Esophagus muscularis mucosa (tissue), 4 donors: ENCODE measurements at regions not wholly inside any gene's neighbourhood (a gene's known extent, or its start where the extent isn't known, plus 50 kb on each side); places are given as distances from the start of the nearest gene placed in this dataset.

Source experiments
- DNase-seq: peaks from one replicate; pipeline ENCODE4 v3.0.0-alpha.2; 2017; ENCODE audit errors: extremely low spot score
- H3K27ac ChIP-seq, 4 donors: fragments of 200-600 bp; sonication (generic); replicated peaks in 1 of 4; 1 replicate in 3 of 4; 2 replicates in 1 of 4; pipeline ENCODE4 v1.5.1; 2016 to 2019; ENCODE audit warnings: mild to moderate bottlenecking in 1 of 4
- H3K27me3 ChIP-seq, 4 donors: fragments of 200-600 bp; sonication (generic); one replicate each; pipeline versions ENCODE4 v1.5.1 to v1.6.0; 2016 to 2019
- H3K36me3 ChIP-seq, 4 donors: fragments of 200-600 bp; sonication (generic); one replicate each; pipeline ENCODE4 v1.5.1; 2016 to 2019
- H3K4me1 ChIP-seq, 4 donors: fragments of 200-600 bp; sonication (generic); one replicate each; pipeline ENCODE4 v1.5.1; 2016 to 2019
- H3K4me3 ChIP-seq, 4 donors: fragments of 200-600 bp; sonication (generic); 1 replicate in 2 of 4; 2 replicates in 2 of 4; pipeline ENCODE4 v1.5.1; 2016 to 2019; ENCODE audit warnings: mild to moderate bottlenecking in 4 of 4, moderate library complexity in 1 of 4
- H3K9me3 ChIP-seq, 4 donors: fragments of 200-600 bp; sonication (generic); 1 replicate in 3 of 4; 2 replicates in 1 of 4; pipeline ENCODE4 v1.5.1; 2016 to 2019
- CTCF ChIP-seq, 3 experiments: fragments of 200-600 bp in 2 of 3; fragments of 450-650 bp in 1 of 3; sonication (generic) in 2 of 3; IDR thresholded peaks; one replicate each; pipeline ENCODE4 v1.5.1; 2017 to 2019; ENCODE audit warnings: antibody characterized with exemption in 3 of 3, mild to moderate bottlenecking in 2 of 3, moderate library complexity in 1 of 3
- EP300 ChIP-seq: sonication (generic); formaldehyde crosslinking; IDR thresholded peaks from one replicate; pipeline ENCODE4 v1.6.1; 2017; ENCODE audit warnings: antibody characterized with exemption
- POLR2A ChIP-seq: fragments of 450-650 bp; IDR thresholded peaks from one replicate; pipeline ENCODE4 v1.6.1; 2017; ENCODE audit warnings: antibody characterized with exemption, moderate library complexity, mild to moderate bottlenecking, low read depth
- POLR2AphosphoS5 ChIP-seq, 2 donors: sonication (generic); formaldehyde crosslinking; IDR thresholded peaks; one replicate each; pipeline ENCODE4 v1.6.1; 2017; ENCODE audit warnings: antibody characterized with exemption in 2 of 2
- WGBS: methylation state at CpG from one replicate; pipeline ENCODE4 v1.1.5; 2018; 5-methylcytosine and 5-hydroxymethylcytosine counted together
- intact Hi-C: fragments of 100-400 bp; cut with DNase I; formaldehyde crosslinking; loops from one replicate; pipeline ENCODE4 v1.15.1; 2023

- no peaks in the 10 kb centered on the region for H3K27me3 ChIP-seq
- no peak overlapping the region for H3K27ac ChIP-seq
- H3K9me3 ChIP-seq = no peaks in the 10 kb centered on the region
- TF ChIP-seq POLR2AphosphoS5 (IDR thresholded peaks at IDR 0.05) (no peak), POLR2A (no peak), CTCF (IDR thresholded peaks at IDR 0.05) (no peak), EP300 (no peak)
- 52% methylated on average over 3 of the region's 3 CpGs for WGBS
- H3K36me3 ChIP-seq = no peaks in the 10 kb centered on the region
- intact Hi-C loops = no loop called here
- H3K4me3 ChIP-seq = no peak overlapping the region
- H3K4me1 ChIP-seq = peaks cover 0 to 20% (median 8%) of the 10 kb centered on the region in 4 donors
- no peak for DNase-seq
Measured at GRCh38 chr9:115445655-115446054, 327.7 kb upstream of the TNC start.

- Histone ChIP-seq H3K27me3 (no peaks in the 10 kb centered on the region), H3K4me3 (no peak overlapping the region), H3K36me3 (no peaks in the 10 kb centered on the region), H3K27ac (no peak overlapping the region), H3K9me3 (no peaks in the 10 kb centered on the region), H3K4me1 (peaks cover 0 to 11% (median 3%) of the 10 kb centered on the region in 4 donors)
- intact Hi-C loops = no loop called here
- TF ChIP-seq EP300 (no peak), POLR2AphosphoS5 (IDR thresholded peaks at IDR 0.05) (peak in 1 of 2 donors; percentile 41)
- no peak for DNase-seq
Measured at GRCh38 chr9:115456515-115456914, 338.6 kb upstream of the TNC start.

GRCh38 chr9:115461280-115461679 is 343.3 kb upstream of the TNC start:
- no peak overlapping the region for H3K27ac ChIP-seq
- no peak for TF ChIP-seq POLR2AphosphoS5 (IDR thresholded peaks at IDR 0.05)
- TF ChIP-seq CTCF (IDR thresholded peaks at IDR 0.05) = no peak
- no peak for TF ChIP-seq EP300
- TF ChIP-seq POLR2A = no peak

GRCh38 chr9:115462623-115463022 is 344.7 kb upstream of the TNC start:
- 78% methylated on average over 7 of the region's 7 CpGs for WGBS
- intact Hi-C loops = no loop called here
- TF ChIP-seq EP300 = no peak
- no peak for TF ChIP-seq CTCF (IDR thresholded peaks at IDR 0.05)
- no peak for TF ChIP-seq POLR2A
- no peak for TF ChIP-seq POLR2AphosphoS5 (IDR thresholded peaks at IDR 0.05)
- Histone ChIP-seq H3K4me3 (no peak overlapping the region), H3K36me3 (no peaks in the 10 kb centered on the region), H3K4me1 (no peaks in the 10 kb centered on the region), H3K27ac (no peak overlapping the region), H3K9me3 (peaks cover 0 to under 1% (median 0%) of the 10 kb centered on the region in 4 donors), H3K27me3 (no peaks in the 10 kb centered on the region)
- no peak for DNase-seq

More at GRCh38 chr9:115461280-115461679, 343.3 kb upstream of the TNC start:
- no peaks in the 10 kb centered on the region for H3K36me3 ChIP-seq
- no peaks in the 10 kb centered on the region for H3K27me3 ChIP-seq
- peaks cover 0 to 9% (median 3%) of the 10 kb centered on the region in 4 donors for H3K4me1 ChIP-seq
- no peak overlapping the region for H3K4me3 ChIP-seq
- intact Hi-C loops = no loop called here
- H3K9me3 ChIP-seq = no peaks in the 10 kb centered on the region
- DNase-seq = no peak
- 72% methylated on average over 3 of the region's 3 CpGs for WGBS

- no peak for DNase-seq
- H3K4me1 ChIP-seq = no peaks in the 10 kb centered on the region
- H3K27ac ChIP-seq = no peak overlapping the region
- intact Hi-C loops = no loop called here
- WGBS = 82% methylated on average over 7 of the region's 7 CpGs
- H3K36me3 ChIP-seq = no peaks in the 10 kb centered on the region
- no peak overlapping the region for H3K4me3 ChIP-seq
- H3K9me3 ChIP-seq = peaks cover 0 to 10% (median 4%) of the 10 kb centered on the region in 4 donors
- no peaks in the 10 kb centered on the region for H3K27me3 ChIP-seq
- TF ChIP-seq POLR2A = no peak
- no peak for TF ChIP-seq POLR2AphosphoS5 (IDR thresholded peaks at IDR 0.05)
- no peak for TF ChIP-seq EP300
- no peak for TF ChIP-seq CTCF (IDR thresholded peaks at IDR 0.05)
Measured at GRCh38 chr9:115466756-115467155, 348.8 kb upstream of the TNC start.
